H1 (cell line): ENCODE measurements at regions not wholly inside any gene's neighbourhood (a gene's known extent, or its start where the extent isn't known, plus 50 kb on each side); places are given as distances from the start of the nearest gene placed in this dataset.

ENCODE experiments used
- POLR2A ChIP-seq, 2 experiments: IDR thresholded peaks; 1 replicate in 1 of 2; 2 replicates in 1 of 2; pipeline ENCODE4 v1.6.1; 2011; ENCODE audit warnings: low read depth in 2 of 2, low read length in 2 of 2, mild to moderate bottlenecking in 2 of 2; ENCODE audit errors: control extremely low read depth in 1 of 2
- RBBP5 ChIP-seq: IDR thresholded peaks from 2 replicates; pipeline ENCODE4 v1.7.1; 2012; ENCODE audit warnings: low read depth, mild to moderate bottlenecking, inconsistent platforms, low read length, moderate library complexity, borderline replicate concordance
- ZNF274 ChIP-seq: IDR thresholded peaks from 2 replicates; pipeline ENCODE4 v1.7.0; 2012; ENCODE audit warnings: low read length, borderline replicate concordance; ENCODE audit errors: extremely low read depth
- TF ChIP-seq, protein P1 (sequence below), 3 experiments: IDR thresholded peaks; 1 replicate in 2 of 3; 2 replicates in 1 of 3; pipeline versions ENCODE4 v1.5.1 to v1.6.1; 2011; ENCODE audit warnings: low read length in 3 of 3, mild to moderate bottlenecking in 3 of 3, inconsistent platforms in 2 of 3, low read depth in 1 of 3, moderate library complexity in 1 of 3; ENCODE audit not compliant: insufficient read depth in 1 of 3; ENCODE audit errors: control extremely low read depth in 1 of 3
- TF ChIP-seq, protein P2 (sequence below): IDR thresholded peaks from 2 replicates; pipeline ENCODE4 v1.6.1; 2012; ENCODE audit warnings: inconsistent platforms

DNA sequence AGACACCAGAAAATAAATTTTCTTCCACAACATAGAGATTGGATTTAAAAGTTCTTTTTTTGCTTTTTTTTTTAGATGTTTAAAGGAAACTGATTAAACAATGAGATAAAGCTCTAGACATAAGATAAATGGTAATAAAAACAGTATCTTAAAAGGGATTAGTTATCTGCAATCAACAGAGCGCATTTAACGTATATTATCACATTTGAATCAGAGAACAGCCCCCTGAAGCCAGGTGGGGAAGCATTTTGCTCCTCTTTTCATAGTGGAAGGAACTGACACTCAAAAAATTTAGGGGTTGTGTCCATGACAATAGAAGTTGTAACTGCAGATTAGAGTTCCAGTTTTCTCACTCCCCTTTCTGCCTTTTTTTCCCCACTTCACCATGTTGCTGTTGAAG is 367.6 kb downstream of the SPATA31D1 start:
- TF ChIP-seq RBBP5 (no peak), ZNF274 (no peak), POLR2A (IDR thresholded peaks at IDR 0.05; ENCODE audit: control extremely low read depth in 1 of 2, low read depth in 2 of 2, low read length in 2 of 2) (no peak)
- TF ChIP-seq, protein P1, sequence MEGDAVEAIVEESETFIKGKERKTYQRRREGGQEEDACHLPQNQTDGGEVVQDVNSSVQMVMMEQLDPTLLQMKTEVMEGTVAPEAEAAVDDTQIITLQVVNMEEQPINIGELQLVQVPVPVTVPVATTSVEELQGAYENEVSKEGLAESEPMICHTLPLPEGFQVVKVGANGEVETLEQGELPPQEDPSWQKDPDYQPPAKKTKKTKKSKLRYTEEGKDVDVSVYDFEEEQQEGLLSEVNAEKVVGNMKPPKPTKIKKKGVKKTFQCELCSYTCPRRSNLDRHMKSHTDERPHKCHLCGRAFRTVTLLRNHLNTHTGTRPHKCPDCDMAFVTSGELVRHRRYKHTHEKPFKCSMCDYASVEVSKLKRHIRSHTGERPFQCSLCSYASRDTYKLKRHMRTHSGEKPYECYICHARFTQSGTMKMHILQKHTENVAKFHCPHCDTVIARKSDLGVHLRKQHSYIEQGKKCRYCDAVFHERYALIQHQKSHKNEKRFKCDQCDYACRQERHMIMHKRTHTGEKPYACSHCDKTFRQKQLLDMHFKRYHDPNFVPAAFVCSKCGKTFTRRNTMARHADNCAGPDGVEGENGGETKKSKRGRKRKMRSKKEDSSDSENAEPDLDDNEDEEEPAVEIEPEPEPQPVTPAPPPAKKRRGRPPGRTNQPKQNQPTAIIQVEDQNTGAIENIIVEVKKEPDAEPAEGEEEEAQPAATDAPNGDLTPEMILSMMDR (IDR thresholded peaks at IDR 0.05; ENCODE audit: control extremely low read depth in 1 of 3, insufficient read depth in 1 of 3, low read depth in 1 of 3, low read length in 3 of 3) = no peak
- TF ChIP-seq, protein P2, sequence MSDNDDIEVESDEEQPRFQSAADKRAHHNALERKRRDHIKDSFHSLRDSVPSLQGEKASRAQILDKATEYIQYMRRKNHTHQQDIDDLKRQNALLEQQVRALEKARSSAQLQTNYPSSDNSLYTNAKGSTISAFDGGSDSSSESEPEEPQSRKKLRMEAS = no peak
